Fibroblast of villous mesenchyme (primary cell): ENCODE measurements at regions not wholly inside any gene's neighbourhood (a gene's known extent, or its start where the extent isn't known, plus 50 kb on each side); places are given as distances from the start of the nearest gene placed in this dataset.

Source experiments
- DNase-seq: peaks from one replicate; pipeline ENCODE4 v3.0.0-alpha.2; 2010; ENCODE audit warnings: low read depth
- H3K4me3 ChIP-seq: 2 replicates; pipeline ENCODE4 v1.5.1; 2011; ENCODE audit warnings: low read depth, mild to moderate bottlenecking, low read length
- CTCF ChIP-seq: IDR thresholded peaks from 2 replicates; pipeline ENCODE4 v1.5.1; 2012; ENCODE audit warnings: low read depth, mild to moderate bottlenecking, low read length; ENCODE audit not compliant: insufficient read depth

GRCh38 chr5:4124221-4124970, 528.8 kb downstream of the IRX1 start:
- DNase-seq, result no peak
- H3K4me3 ChIP-seq, result no peak overlapping the region
- no peak for TF ChIP-seq CTCF

GRCh38 chr5:4128994-4129393, 533.4 kb downstream of the IRX1 start:
- no peak overlapping the region for H3K4me3 ChIP-seq
- no peak for DNase-seq
- TF ChIP-seq CTCF, result no peak

GRCh38 chr5:4129523-4129922, 533.9 kb downstream of the IRX1 start:
- H3K4me3 ChIP-seq, result no peak overlapping the region
- TF ChIP-seq CTCF, result no peak
- DNase-seq, result no peak

- no peak for TF ChIP-seq CTCF
- DNase-seq, result no peak
- H3K4me3 ChIP-seq, result no peak overlapping the region
Measured at GRCh38 chr5:4130819-4131218, 535.2 kb downstream of the IRX1 start.

- TF ChIP-seq CTCF, result no peak
- no peak overlapping the region for H3K4me3 ChIP-seq
- DNase-seq, result no peak
Measured at GRCh38 chr5:4137781-4138180, 542.1 kb downstream of the IRX1 start.

- no peak for TF ChIP-seq CTCF
- DNase-seq, result no peak
- no peak overlapping the region for H3K4me3 ChIP-seq
Measured at GRCh38 chr5:4142842-4143241, 547.2 kb downstream of the IRX1 start.

GRCh38 chr5:4144411-4145007, 548.9 kb downstream of the IRX1 start:
- TF ChIP-seq CTCF, result no peak
- H3K4me3 ChIP-seq, result no peak overlapping the region
- no peak for DNase-seq
